GM23338 (cell line): ENCODE measurements at regions not wholly inside any gene's neighbourhood (a gene's known extent, or its start where the extent isn't known, plus 50 kb on each side); places are given as distances from the start of the nearest gene placed in this dataset.

ENCODE experiments used
- EZH2 ChIP-seq: fragments of 200-600 bp; sonication (generic); IDR thresholded peaks from one replicate; pipeline ENCODE4 v1.8.0; 2017; ENCODE audit warnings: antibody characterized with exemption, mild to moderate bottlenecking, low read depth; ENCODE audit not compliant: unreplicated experiment
- TF ChIP-seq, protein P1 (sequence below), 2 experiments: fragments of 200-600 bp in 1 of 2; sonication (generic) in 1 of 2; conservative IDR thresholded peaks; 2 replicates each; pipeline versions ENCODE4 v1.5.1 to v1.6.1; 2016 to 2017; ENCODE audit warnings: antibody characterized with exemption in 2 of 2, low read depth in 2 of 2, mild to moderate bottlenecking in 2 of 2, moderate library complexity in 1 of 2

DNA sequence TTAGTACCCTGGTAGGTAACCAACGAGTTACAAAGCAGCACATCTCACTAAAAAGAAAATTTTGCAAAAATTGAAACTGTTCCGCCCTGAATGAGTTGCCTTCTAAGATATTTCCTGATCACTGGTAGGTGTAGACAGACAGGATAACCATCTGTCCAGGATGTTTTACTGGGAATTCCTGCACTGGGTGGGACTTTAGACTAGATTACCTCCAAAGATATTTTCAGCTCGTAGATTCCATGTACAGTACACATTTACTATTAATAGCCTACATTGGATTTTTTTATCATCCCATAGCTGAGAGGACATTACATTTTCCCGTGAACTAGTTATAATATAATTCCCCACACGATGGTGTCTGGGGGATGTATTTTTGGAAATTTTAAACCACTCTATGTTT lies 139.6 kb downstream of the DYRK2 start:
- TF ChIP-seq, protein P1, sequence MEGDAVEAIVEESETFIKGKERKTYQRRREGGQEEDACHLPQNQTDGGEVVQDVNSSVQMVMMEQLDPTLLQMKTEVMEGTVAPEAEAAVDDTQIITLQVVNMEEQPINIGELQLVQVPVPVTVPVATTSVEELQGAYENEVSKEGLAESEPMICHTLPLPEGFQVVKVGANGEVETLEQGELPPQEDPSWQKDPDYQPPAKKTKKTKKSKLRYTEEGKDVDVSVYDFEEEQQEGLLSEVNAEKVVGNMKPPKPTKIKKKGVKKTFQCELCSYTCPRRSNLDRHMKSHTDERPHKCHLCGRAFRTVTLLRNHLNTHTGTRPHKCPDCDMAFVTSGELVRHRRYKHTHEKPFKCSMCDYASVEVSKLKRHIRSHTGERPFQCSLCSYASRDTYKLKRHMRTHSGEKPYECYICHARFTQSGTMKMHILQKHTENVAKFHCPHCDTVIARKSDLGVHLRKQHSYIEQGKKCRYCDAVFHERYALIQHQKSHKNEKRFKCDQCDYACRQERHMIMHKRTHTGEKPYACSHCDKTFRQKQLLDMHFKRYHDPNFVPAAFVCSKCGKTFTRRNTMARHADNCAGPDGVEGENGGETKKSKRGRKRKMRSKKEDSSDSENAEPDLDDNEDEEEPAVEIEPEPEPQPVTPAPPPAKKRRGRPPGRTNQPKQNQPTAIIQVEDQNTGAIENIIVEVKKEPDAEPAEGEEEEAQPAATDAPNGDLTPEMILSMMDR (conservative IDR thresholded peaks at IDR 0.05; ENCODE audit: low read depth in 2 of 2) = no peak
- TF ChIP-seq EZH2 = no peak
